Endothelial cell (in vitro differentiated cells): ENCODE measurements at regions not wholly inside any gene's neighbourhood (a gene's known extent, or its start where the extent isn't known, plus 50 kb on each side); places are given as distances from the start of the nearest gene placed in this dataset.
A peak's percentile ranks its signal among the peaks of the same experiment; 100 is the strongest.
"Not testable (repeated sequence)": the region's sequence is repeated elsewhere in the genome, so short reads cannot be mapped to it uniquely, and the experiment has no call there.

Source experiments
- DNase-seq: peaks from one replicate; pipeline ENCODE4 v3.0.0; 2021; ENCODE audit warnings: low spot score
- H3K27ac Mint-ChIP-seq: one replicate; pipeline ENCODE4 v1.8.0; 2021; ENCODE audit warnings: mixed read lengths, inconsistent platforms; ENCODE audit not compliant: unreplicated experiment
- H3K27me3 Mint-ChIP-seq: one replicate; pipeline ENCODE4 v1.8.0; 2021; ENCODE audit warnings: mild to moderate bottlenecking, moderate library complexity, mixed read lengths, inconsistent platforms; ENCODE audit not compliant: unreplicated experiment
- H3K36me3 Mint-ChIP-seq: one replicate; pipeline ENCODE4 v1.8.0; 2021; ENCODE audit warnings: mild to moderate bottlenecking, low read depth, mixed read lengths, inconsistent platforms; ENCODE audit not compliant: unreplicated experiment
- H3K4me1 Mint-ChIP-seq: one replicate; pipeline ENCODE4 v1.8.0; 2021; ENCODE audit warnings: mild to moderate bottlenecking, mixed read lengths, inconsistent platforms; ENCODE audit not compliant: unreplicated experiment
- H3K4me3 Mint-ChIP-seq: one replicate; pipeline ENCODE4 v1.8.0; 2021; ENCODE audit warnings: mild to moderate bottlenecking, mixed read lengths, inconsistent platforms; ENCODE audit not compliant: unreplicated experiment
- H3K9me3 Mint-ChIP-seq: one replicate; pipeline ENCODE4 v1.8.0; 2021; ENCODE audit warnings: mixed read lengths, inconsistent platforms; ENCODE audit not compliant: unreplicated experiment
- TF ChIP-seq, protein P1 (sequence below): fragments of 200-600 bp; sonication (generic); IDR thresholded peaks from one replicate; pipeline ENCODE4 v1.5.0; 2021; ENCODE audit warnings: antibody characterized with exemption; ENCODE audit not compliant: unreplicated experiment

DNA sequence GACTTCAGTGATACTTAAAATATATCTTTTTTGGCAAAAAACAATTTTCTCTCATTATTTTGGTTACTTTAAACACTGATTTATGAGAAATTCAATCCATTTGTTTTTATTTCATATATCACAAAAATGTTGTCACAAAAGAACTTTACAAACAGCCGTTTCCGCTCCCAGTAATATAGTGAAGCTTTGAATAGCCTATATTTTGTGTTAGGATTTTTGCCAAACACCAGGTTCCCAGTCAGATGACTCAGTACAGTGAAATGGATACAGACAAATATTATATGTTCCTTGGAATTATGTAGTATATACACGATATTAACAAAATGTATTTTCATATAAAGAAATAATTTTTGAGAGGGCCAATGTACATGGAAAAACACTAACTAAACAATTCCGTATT, 411.1 kb downstream of the CCER1 start:
- H3K27ac Mint-ChIP-seq = peak overlapping the region; percentile 86
- TF ChIP-seq, protein P1, sequence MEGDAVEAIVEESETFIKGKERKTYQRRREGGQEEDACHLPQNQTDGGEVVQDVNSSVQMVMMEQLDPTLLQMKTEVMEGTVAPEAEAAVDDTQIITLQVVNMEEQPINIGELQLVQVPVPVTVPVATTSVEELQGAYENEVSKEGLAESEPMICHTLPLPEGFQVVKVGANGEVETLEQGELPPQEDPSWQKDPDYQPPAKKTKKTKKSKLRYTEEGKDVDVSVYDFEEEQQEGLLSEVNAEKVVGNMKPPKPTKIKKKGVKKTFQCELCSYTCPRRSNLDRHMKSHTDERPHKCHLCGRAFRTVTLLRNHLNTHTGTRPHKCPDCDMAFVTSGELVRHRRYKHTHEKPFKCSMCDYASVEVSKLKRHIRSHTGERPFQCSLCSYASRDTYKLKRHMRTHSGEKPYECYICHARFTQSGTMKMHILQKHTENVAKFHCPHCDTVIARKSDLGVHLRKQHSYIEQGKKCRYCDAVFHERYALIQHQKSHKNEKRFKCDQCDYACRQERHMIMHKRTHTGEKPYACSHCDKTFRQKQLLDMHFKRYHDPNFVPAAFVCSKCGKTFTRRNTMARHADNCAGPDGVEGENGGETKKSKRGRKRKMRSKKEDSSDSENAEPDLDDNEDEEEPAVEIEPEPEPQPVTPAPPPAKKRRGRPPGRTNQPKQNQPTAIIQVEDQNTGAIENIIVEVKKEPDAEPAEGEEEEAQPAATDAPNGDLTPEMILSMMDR = no peak
- H3K4me3 Mint-ChIP-seq = no peak overlapping the region
- no peaks in the 10 kb centered on the region for H3K36me3 Mint-ChIP-seq
- H3K9me3 Mint-ChIP-seq = no peaks in the 10 kb centered on the region
- DNase-seq = no peak
- peaks cover 4% of the 10 kb centered on the region for H3K4me1 Mint-ChIP-seq
- H3K27me3 Mint-ChIP-seq = no peaks in the 10 kb centered on the region

DNA sequence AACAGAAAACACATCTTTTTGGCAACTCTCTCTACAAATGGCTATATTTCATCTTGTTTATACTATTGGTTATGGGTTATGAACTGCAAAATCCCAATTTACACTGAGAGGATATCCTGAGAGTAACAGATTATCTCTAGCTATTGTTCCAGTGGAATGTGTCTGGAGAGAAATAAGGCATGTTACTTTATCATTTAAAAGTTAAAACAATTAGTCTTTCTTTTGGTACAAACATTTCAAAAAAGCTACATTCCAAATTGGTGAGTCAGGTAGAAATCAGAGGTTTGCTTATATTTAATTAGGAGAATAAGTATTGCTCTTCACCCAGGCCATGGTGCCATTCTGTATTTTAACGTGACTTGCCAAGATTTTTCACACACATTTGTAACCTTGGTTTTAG, 411.6 kb downstream of the CCER1 start:
- Mint-ChIP-seq H3K4me3 (no peak overlapping the region), H3K27ac (peak overlapping the region; percentile 86), H3K36me3 (no peaks in the 10 kb centered on the region), H3K9me3 (no peaks in the 10 kb centered on the region), H3K27me3 (no peaks in the 10 kb centered on the region), H3K4me1 (peaks cover 4% of the 10 kb centered on the region)
- TF ChIP-seq, protein P1 = no peak
- DNase-seq = no peak

GRCh38 chr12:90542852-90543251, 412.1 kb downstream of the CCER1 start:
- H3K27ac Mint-ChIP-seq, H3K9me3 Mint-ChIP-seq, H3K4me1 Mint-ChIP-seq, H3K36me3 Mint-ChIP-seq, H3K4me3 Mint-ChIP-seq, DNase-seq, H3K27me3 Mint-ChIP-seq: not testable (repeated sequence)

DNA sequence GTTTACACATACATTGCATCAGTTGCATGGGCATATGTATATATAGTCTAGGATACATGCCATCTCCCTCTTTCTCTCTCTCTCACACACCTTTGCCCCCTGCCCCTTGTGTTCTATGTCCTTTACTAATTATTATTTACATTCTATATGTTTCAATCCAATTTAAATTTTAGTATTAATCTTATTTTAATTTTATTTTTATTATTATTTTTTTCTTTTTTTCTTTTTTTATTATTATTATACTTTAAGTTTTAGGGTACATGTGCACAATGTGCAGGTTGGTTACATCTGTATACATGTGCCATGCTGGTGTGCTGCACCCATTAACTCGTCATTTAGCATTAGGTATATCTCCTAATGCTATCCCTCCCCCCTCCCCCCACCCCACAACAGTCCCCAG, 421.1 kb downstream of the CCER1 start:
- not testable (repeated sequence) for H3K9me3 Mint-ChIP-seq, DNase-seq, H3K4me3 Mint-ChIP-seq, H3K27me3 Mint-ChIP-seq, H3K4me1 Mint-ChIP-seq, H3K36me3 Mint-ChIP-seq, H3K27ac Mint-ChIP-seq

DNA sequence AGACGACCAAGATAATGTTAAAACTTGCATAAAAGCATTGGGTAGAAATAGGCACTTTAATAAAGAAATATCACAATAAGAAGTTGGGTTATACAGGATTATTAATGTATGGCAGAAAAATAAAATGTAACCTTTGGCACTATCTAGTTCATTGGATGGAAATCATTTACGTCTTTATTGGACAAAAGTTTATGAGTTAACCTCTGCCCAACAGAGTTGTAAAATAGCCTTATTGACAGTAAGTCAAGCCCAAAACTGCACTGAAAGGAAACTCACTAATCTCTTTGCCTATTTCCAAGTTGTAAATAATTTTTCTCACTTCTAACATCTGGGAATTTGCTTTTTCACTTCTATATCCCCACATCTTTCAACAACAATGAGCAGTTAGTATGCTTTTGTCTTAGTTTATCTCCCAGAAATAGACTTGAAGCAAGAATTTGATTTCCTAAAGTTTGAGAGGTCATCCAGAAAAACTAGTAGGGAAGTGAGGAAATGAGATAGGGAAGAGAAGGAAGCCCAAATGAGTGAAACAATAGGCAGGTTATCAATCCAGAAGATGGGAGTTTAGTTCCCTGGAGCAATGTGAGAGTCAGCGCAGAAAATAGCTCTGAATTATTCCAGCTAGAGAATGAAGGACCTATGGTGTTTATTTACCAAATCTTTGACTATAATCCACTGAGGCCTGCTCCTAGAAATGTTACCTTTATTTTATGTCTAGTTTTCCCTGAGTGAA, 434.8 kb downstream of the CCER1 start:
- H3K9me3 Mint-ChIP-seq = no peaks in the 10 kb centered on the region
- H3K27me3 Mint-ChIP-seq = no peaks in the 10 kb centered on the region
- H3K4me1 Mint-ChIP-seq = peaks cover 10% of the 10 kb centered on the region
- TF ChIP-seq, protein P1 = no peak
- no peak for DNase-seq
- H3K27ac Mint-ChIP-seq = no peak overlapping the region
- no peaks in the 10 kb centered on the region for H3K36me3 Mint-ChIP-seq
- H3K4me3 Mint-ChIP-seq = no peak overlapping the region

- DNase-seq = no peak
- no peaks in the 10 kb centered on the region for H3K9me3 Mint-ChIP-seq
These were observed 435.7 kb downstream of the CCER1 start for GRCh38 chr12:90519285-90519684.

More at GRCh38 chr12:90519285-90519684, 435.7 kb downstream of the CCER1 start:
- no peaks in the 10 kb centered on the region for H3K27me3 Mint-ChIP-seq
- no peaks in the 10 kb centered on the region for H3K36me3 Mint-ChIP-seq
- TF ChIP-seq, protein P1 = no peak
- H3K4me3 Mint-ChIP-seq = no peak overlapping the region
- no peak overlapping the region for H3K27ac Mint-ChIP-seq
- peaks cover 10% of the 10 kb centered on the region for H3K4me1 Mint-ChIP-seq
